GM23338 (cell line): ENCODE measurements at regions not wholly inside any gene's neighbourhood (a gene's known extent, or its start where the extent isn't known, plus 50 kb on each side); places are given as distances from the start of the nearest gene placed in this dataset.

ENCODE experiments used
- ATAC-seq: fragments of 200-7000 bp; cut with Tn5 transposase; 3 replicates; pipeline ENCODE4 v1.9.1; 2020
- DNase-seq: peaks from one replicate; pipeline ENCODE4 v3.0.0-alpha.2; 2015; ENCODE audit warnings: low spot score
- H2AFZ ChIP-seq: fragments of 200-600 bp; sonication (generic); 2 replicates; pipeline ENCODE4 v1.8.0; 2016; ENCODE audit warnings: antibody characterized with exemption, mild to moderate bottlenecking, moderate library complexity
- H3F3A ChIP-seq: fragments of 200-600 bp; sonication (generic); replicated peaks from 2 replicates; pipeline ENCODE4 v1.8.0; 2017; ENCODE audit warnings: antibody characterized with exemption, mixed run types, low read depth
- H3K27ac ChIP-seq: fragments of 200-600 bp; sonication (generic); 2 replicates; pipeline ENCODE4 v1.6.1; 2016; ENCODE audit warnings: low read depth
- H3K27me3 ChIP-seq: fragments of 200-600 bp; sonication (generic); 2 replicates; pipeline ENCODE4 v1.8.0; 2016; ENCODE audit warnings: mild to moderate bottlenecking, mixed run types, moderate library complexity; ENCODE audit not compliant: insufficient read depth
- H3K36me3 ChIP-seq: fragments of 200-600 bp; sonication (generic); 2 replicates; pipeline ENCODE4 v1.8.0; 2016; ENCODE audit warnings: mild to moderate bottlenecking; ENCODE audit not compliant: insufficient read depth
- H3K4me1 ChIP-seq: fragments of 200-600 bp; sonication (generic); 2 replicates; pipeline ENCODE4 v1.8.0; 2016; ENCODE audit warnings: mild to moderate bottlenecking, moderate library complexity; ENCODE audit not compliant: insufficient read depth
- H3K4me2 ChIP-seq: fragments of 200-600 bp; sonication (generic); 2 replicates; pipeline ENCODE4 v1.7.1; 2017; ENCODE audit warnings: mixed run types
- H3K4me3 ChIP-seq: fragments of 200-600 bp; sonication (generic); 2 replicates; pipeline ENCODE4 v1.6.1; 2016; ENCODE audit warnings: mixed run types
- H3K79me2 ChIP-seq: fragments of 200-600 bp; sonication (generic); replicated peaks from 2 replicates; pipeline ENCODE4 v1.8.0; 2017; ENCODE audit warnings: mild to moderate bottlenecking; ENCODE audit not compliant: insufficient read depth
- H3K9me2 ChIP-seq: fragments of 200-600 bp; sonication (generic); 2 replicates; pipeline ENCODE4 v1.8.0; 2017; ENCODE audit not compliant: insufficient read depth
- H4K20me1 ChIP-seq: fragments of 200-600 bp; sonication (generic); replicated peaks from 2 replicates; pipeline ENCODE4 v1.8.0; 2017; ENCODE audit warnings: mild to moderate bottlenecking; ENCODE audit not compliant: insufficient read depth
- H3K27ac Mint-ChIP-seq: 2 replicates; pipeline ENCODE4 v1.8.0; 2020; ENCODE audit warnings: inconsistent platforms, mild to moderate bottlenecking, moderate library complexity, mixed read lengths
- H3K27me3 Mint-ChIP-seq: 3 replicates; pipeline ENCODE4 v1.8.0; 2022; ENCODE audit warnings: low read depth, mild to moderate bottlenecking, moderate library complexity, mixed read lengths, inconsistent platforms; ENCODE audit not compliant: insufficient read depth, poor library complexity
- H3K36me3 Mint-ChIP-seq: 3 replicates; pipeline ENCODE4 v1.8.0; 2021; ENCODE audit warnings: low read depth, mild to moderate bottlenecking, inconsistent platforms, moderate library complexity, mixed read lengths
- H3K4me1 Mint-ChIP-seq: 3 replicates; pipeline ENCODE4 v1.8.0; 2020; ENCODE audit warnings: mild to moderate bottlenecking, inconsistent platforms, mixed read lengths
- H3K4me3 Mint-ChIP-seq: 3 replicates; pipeline ENCODE4 v1.8.0; 2021; ENCODE audit warnings: moderate library complexity, mild to moderate bottlenecking, inconsistent platforms, mixed read lengths
- H3K9me3 Mint-ChIP-seq: 3 replicates; pipeline ENCODE4 v1.8.0; 2020; ENCODE audit warnings: moderate library complexity, mild to moderate bottlenecking, inconsistent platforms, mixed read lengths
- CREB1 ChIP-seq: fragments of 250-450 bp; sonication (Bioruptor Pico); IDR thresholded peaks from 2 replicates; pipeline ENCODE4 v1.5.0; 2020; ENCODE audit warnings: low read depth, mild to moderate bottlenecking, moderate library complexity
- EZH2 ChIP-seq: fragments of 200-600 bp; sonication (generic); IDR thresholded peaks from one replicate; pipeline ENCODE4 v1.8.0; 2017; ENCODE audit warnings: antibody characterized with exemption, mild to moderate bottlenecking, low read depth; ENCODE audit not compliant: unreplicated experiment
- EZH2phosphoT487 ChIP-seq: fragments of 200-600 bp; sonication (generic); IDR thresholded peaks from one replicate; pipeline ENCODE4 v1.8.1; 2018; ENCODE audit warnings: antibody characterized with exemption; ENCODE audit not compliant: unreplicated experiment
- JUNB ChIP-seq: IDR thresholded peaks from one replicate; pipeline ENCODE4 v1.6.1; 2016; ENCODE audit warnings: antibody characterized with exemption; ENCODE audit not compliant: unreplicated experiment
- STAT1 ChIP-seq: IDR thresholded peaks from one replicate; pipeline ENCODE4 v1.6.1; 2016; ENCODE audit warnings: antibody characterized with exemption; ENCODE audit not compliant: unreplicated experiment
- ZNF114 ChIP-seq: fragments of 250-450 bp; sonication (Bioruptor Pico); IDR thresholded peaks from 2 replicates; pipeline ENCODE4 v1.5.0; 2020; ENCODE audit warnings: mild to moderate bottlenecking, moderate library complexity
- ZNF331 ChIP-seq: fragments of 250-450 bp; sonication (Bioruptor Pico); IDR thresholded peaks from 2 replicates; pipeline ENCODE4 v1.5.0; 2020; ENCODE audit warnings: low read depth, mild to moderate bottlenecking, moderate library complexity
- TF ChIP-seq, protein P1 (sequence below), 2 experiments: fragments of 200-600 bp in 1 of 2; sonication (generic) in 1 of 2; conservative IDR thresholded peaks; 2 replicates each; pipeline versions ENCODE4 v1.5.1 to v1.6.1; 2016 to 2017; ENCODE audit warnings: antibody characterized with exemption in 2 of 2, low read depth in 2 of 2, mild to moderate bottlenecking in 2 of 2, moderate library complexity in 1 of 2
- TF ChIP-seq, protein P2 (sequence below): IDR thresholded peaks from 2 replicates; pipeline ENCODE4 v1.6.1; 2016; ENCODE audit warnings: antibody characterized with exemption

DNA sequence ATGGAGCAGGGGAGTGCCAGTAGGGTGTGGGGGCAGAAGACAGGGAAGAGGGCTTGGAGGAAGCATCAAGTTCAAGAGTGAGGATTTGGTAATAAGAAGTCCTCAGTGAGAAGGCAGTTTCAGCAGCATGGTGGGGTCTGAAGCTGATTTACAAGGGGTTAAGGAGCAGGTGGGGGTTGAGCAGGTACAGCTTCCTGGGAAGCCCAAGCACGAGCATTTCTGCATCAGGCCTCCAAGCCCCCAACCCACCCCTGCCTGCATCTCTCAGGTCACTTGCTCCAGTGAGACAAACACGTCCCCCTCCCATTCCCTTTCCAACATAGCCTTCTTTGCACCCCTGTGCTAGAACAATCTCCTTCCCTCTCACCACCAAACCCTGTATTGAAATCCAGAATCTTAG, 574.7 kb downstream of the MATN1 start:
- H3K4me2 ChIP-seq = no peak overlapping the region
- peaks cover 27% of the 10 kb centered on the region for H3K36me3 Mint-ChIP-seq
- peaks cover 14% of the 10 kb centered on the region; the same call in 1 of the 2 replicates for H3K36me3 ChIP-seq
- H3K27ac Mint-ChIP-seq = no peak overlapping the region
- peaks cover under 1% of the 10 kb centered on the region for H3K4me1 Mint-ChIP-seq
- DNase-seq (no peak), ATAC-seq (no peak)
- no peaks in the 10 kb centered on the region for H3K79me2 ChIP-seq
- no peak overlapping the region for H3K4me3 Mint-ChIP-seq
- no peak for TF ChIP-seq CREB1 (CRISPR knock-in tag)
- TF ChIP-seq EZH2 = no peak
- TF ChIP-seq, protein P1, sequence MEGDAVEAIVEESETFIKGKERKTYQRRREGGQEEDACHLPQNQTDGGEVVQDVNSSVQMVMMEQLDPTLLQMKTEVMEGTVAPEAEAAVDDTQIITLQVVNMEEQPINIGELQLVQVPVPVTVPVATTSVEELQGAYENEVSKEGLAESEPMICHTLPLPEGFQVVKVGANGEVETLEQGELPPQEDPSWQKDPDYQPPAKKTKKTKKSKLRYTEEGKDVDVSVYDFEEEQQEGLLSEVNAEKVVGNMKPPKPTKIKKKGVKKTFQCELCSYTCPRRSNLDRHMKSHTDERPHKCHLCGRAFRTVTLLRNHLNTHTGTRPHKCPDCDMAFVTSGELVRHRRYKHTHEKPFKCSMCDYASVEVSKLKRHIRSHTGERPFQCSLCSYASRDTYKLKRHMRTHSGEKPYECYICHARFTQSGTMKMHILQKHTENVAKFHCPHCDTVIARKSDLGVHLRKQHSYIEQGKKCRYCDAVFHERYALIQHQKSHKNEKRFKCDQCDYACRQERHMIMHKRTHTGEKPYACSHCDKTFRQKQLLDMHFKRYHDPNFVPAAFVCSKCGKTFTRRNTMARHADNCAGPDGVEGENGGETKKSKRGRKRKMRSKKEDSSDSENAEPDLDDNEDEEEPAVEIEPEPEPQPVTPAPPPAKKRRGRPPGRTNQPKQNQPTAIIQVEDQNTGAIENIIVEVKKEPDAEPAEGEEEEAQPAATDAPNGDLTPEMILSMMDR (conservative IDR thresholded peaks at IDR 0.05; ENCODE audit: low read depth in 2 of 2) = no peak
- TF ChIP-seq JUNB = no peak
- TF ChIP-seq EZH2phosphoT487 = no peak
- TF ChIP-seq ZNF114 = no peak
- no peak for TF ChIP-seq STAT1
- TF ChIP-seq ZNF331 (CRISPR knock-in tag) = no peak
- TF ChIP-seq, protein P2, sequence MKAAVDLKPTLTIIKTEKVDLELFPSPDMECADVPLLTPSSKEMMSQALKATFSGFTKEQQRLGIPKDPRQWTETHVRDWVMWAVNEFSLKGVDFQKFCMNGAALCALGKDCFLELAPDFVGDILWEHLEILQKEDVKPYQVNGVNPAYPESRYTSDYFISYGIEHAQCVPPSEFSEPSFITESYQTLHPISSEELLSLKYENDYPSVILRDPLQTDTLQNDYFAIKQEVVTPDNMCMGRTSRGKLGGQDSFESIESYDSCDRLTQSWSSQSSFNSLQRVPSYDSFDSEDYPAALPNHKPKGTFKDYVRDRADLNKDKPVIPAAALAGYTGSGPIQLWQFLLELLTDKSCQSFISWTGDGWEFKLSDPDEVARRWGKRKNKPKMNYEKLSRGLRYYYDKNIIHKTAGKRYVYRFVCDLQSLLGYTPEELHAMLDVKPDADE = no peak
- H3F3A ChIP-seq = no peaks in the 10 kb centered on the region
- peaks cover 10% of the 10 kb centered on the region for H3K27me3 Mint-ChIP-seq
- no peaks in the 10 kb centered on the region for H4K20me1 ChIP-seq
- H3K27me3 ChIP-seq = no peaks in the 10 kb centered on the region
- no peak overlapping the region for H3K27ac ChIP-seq
- H3K9me3 Mint-ChIP-seq = peaks cover 65% of the 10 kb centered on the region
- no peak overlapping the region for H2AFZ ChIP-seq
- peaks cover 5% of the 10 kb centered on the region; the same call in 1 of the 2 replicates for H3K9me2 ChIP-seq
- H3K4me3 ChIP-seq = no peak overlapping the region
- H3K4me1 ChIP-seq = peaks cover 2% of the 10 kb centered on the region; the same call in 1 of the 2 replicates

DNA sequence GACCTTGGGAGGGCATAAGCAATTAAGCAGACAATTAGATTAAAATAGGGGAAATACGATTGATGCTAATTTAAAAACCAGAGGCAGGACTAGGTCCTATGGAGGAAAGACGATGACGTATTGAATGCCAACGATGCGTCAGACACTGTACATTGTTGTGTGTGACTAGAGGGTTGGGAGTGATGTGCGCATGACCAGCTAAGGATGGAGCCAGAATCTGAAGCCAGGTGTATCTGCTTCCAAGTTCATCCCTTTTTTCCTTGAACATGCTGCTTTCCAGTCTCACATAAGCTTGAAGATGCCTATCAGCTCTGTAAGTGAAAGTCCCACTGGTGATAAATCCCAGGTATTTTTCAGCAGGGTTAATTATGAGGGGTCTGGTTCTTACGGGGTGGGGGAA, 576.2 kb downstream of the MATN1 start:
- H3K4me1 ChIP-seq = no peaks in the 10 kb centered on the region
- Mint-ChIP-seq H3K27me3 (peaks cover 10% of the 10 kb centered on the region), H3K4me3 (no peak overlapping the region), H3K27ac (no peak overlapping the region), H3K36me3 (peaks cover 24% of the 10 kb centered on the region), H3K9me3 (peaks cover 68% of the 10 kb centered on the region), H3K4me1 (no peaks in the 10 kb centered on the region; the same call in 2 of the 3 replicates)
- H3K9me2 ChIP-seq = peaks cover 7% of the 10 kb centered on the region; the same call in 1 of the 2 replicates
- H3K27me3 ChIP-seq = no peaks in the 10 kb centered on the region
- TF ChIP-seq STAT1 = no peak
- DNase-seq = no peak
- H3K36me3 ChIP-seq = peaks cover 14% of the 10 kb centered on the region; the same call in 1 of the 2 replicates
- H3F3A ChIP-seq = no peaks in the 10 kb centered on the region
- no peak overlapping the region for H3K27ac ChIP-seq
- H4K20me1 ChIP-seq = no peaks in the 10 kb centered on the region
- no peak for ATAC-seq
- no peak overlapping the region for H3K4me2 ChIP-seq
- no peaks in the 10 kb centered on the region for H3K79me2 ChIP-seq
- H2AFZ ChIP-seq = no peak overlapping the region
- no peak overlapping the region for H3K4me3 ChIP-seq
